DND-41 (cell line): ENCODE measurements at regions not wholly inside any gene's neighbourhood (a gene's known extent, or its start where the extent isn't known, plus 50 kb on each side); places are given as distances from the start of the nearest gene placed in this dataset.

Experiments
- ATAC-seq: fragments of 200-7000 bp; cut with Tn5 transposase; 3 replicates; pipeline ENCODE4 v1.9.1; 2021; ENCODE audit warnings: low read depth; ENCODE audit not compliant: insufficient read depth
- DNase-seq: peaks from one replicate; pipeline ENCODE4 v3.0.0-alpha.2; 2020
- H2AFZ ChIP-seq: 2 replicates; pipeline ENCODE4 v1.6.0; 2012; ENCODE audit warnings: low read depth, low read length
- H3K27ac ChIP-seq: 2 replicates; pipeline ENCODE4 v1.5.1; 2012; ENCODE audit warnings: low read length, inconsistent platforms
- H3K27me3 ChIP-seq: fragments of 200-600 bp; sonication (generic); 2 replicates; pipeline ENCODE4 v1.6.0; 2012; ENCODE audit warnings: low read length, mild to moderate bottlenecking, inconsistent platforms; ENCODE audit not compliant: insufficient read depth, poor library complexity
- H3K36me3 ChIP-seq: 2 replicates; pipeline ENCODE4 v1.5.1; 2012; ENCODE audit warnings: low read length, inconsistent platforms; ENCODE audit not compliant: insufficient read depth
- H3K4me1 ChIP-seq: 2 replicates; pipeline ENCODE4 v1.5.1; 2012; ENCODE audit warnings: mild to moderate bottlenecking, low read length; ENCODE audit not compliant: insufficient read depth
- H3K4me2 ChIP-seq: 2 replicates; pipeline ENCODE4 v1.6.0; 2012; ENCODE audit warnings: mild to moderate bottlenecking, moderate library complexity, low read length, inconsistent platforms; ENCODE audit not compliant: insufficient read depth
- H3K4me3 ChIP-seq, 2 experiments: fragments of 200-600 bp in 1 of 2; shearing (Covaris generic) in 1 of 2; 2 replicates each; pipeline ENCODE4 v1.5.1; 2012 to 2016; ENCODE audit warnings: inconsistent platforms in 2 of 2, low read length in 2 of 2, mild to moderate bottlenecking in 2 of 2, low read depth in 1 of 2, moderate library complexity in 1 of 2
- H3K79me2 ChIP-seq: 2 replicates; pipeline ENCODE4 v1.6.0; 2012; ENCODE audit warnings: low read length, inconsistent platforms; ENCODE audit not compliant: insufficient read depth
- H3K9ac ChIP-seq: 2 replicates; pipeline ENCODE4 v1.6.0; 2012; ENCODE audit warnings: low read depth, mild to moderate bottlenecking, inconsistent platforms, low read length, moderate library complexity
- H3K9me3 ChIP-seq: 2 replicates; pipeline ENCODE4 v1.5.1; 2012; ENCODE audit warnings: low read length, moderate library complexity, mild to moderate bottlenecking, inconsistent platforms; ENCODE audit not compliant: insufficient read depth, severe bottlenecking
- H4K20me1 ChIP-seq: 2 replicates; pipeline ENCODE4 v1.6.0; 2012; ENCODE audit warnings: low read length; ENCODE audit not compliant: insufficient read depth
- CTCF ChIP-seq: IDR thresholded peaks from 2 replicates; pipeline ENCODE4 v1.5.1; 2012; ENCODE audit warnings: borderline replicate concordance, low read length, moderate library complexity, mild to moderate bottlenecking; ENCODE audit not compliant: poor library complexity, severe bottlenecking; ENCODE audit errors: extremely low read depth
- EZH2 ChIP-seq: IDR thresholded peaks from 3 replicates; pipeline ENCODE4 v1.6.1; 2012; ENCODE audit warnings: borderline replicate concordance, low read depth, mild to moderate bottlenecking, moderate library complexity, low read length, inconsistent platforms; ENCODE audit not compliant: severe bottlenecking

DNA sequence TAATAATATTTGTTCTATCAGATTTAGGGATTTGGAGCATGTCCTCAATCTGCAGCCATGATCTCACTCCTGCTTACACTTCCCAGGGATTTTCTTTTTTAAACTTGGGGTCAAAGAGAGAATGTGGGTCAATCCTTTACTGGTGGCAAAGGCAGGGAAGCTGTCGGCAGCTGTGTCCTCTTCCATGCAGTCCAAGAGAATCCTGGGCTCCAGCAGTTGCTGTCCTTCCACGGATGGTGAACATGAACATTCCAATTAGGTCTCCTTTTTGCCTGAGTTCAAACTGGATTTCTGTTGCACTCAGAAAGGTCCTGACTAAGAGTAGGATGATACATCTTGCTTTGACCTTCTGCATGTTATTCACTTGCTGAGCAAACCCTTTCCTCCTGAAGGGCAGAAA is 73.9 kb downstream of the ARL6IP4 start:
- H3K4me3 ChIP-seq: no peak overlapping the region
- no peaks in the 10 kb centered on the region for H3K9me3 ChIP-seq
- DNase-seq (no peak), ATAC-seq (no peak)
- no peak overlapping the region for H2AFZ ChIP-seq
- no peaks in the 10 kb centered on the region for H3K36me3 ChIP-seq
- H3K27ac ChIP-seq: no peak overlapping the region
- no peak for TF ChIP-seq EZH2
- TF ChIP-seq CTCF: no peak
- no peaks in the 10 kb centered on the region for H4K20me1 ChIP-seq
- H3K4me2 ChIP-seq: no peak overlapping the region
- no peaks in the 10 kb centered on the region for H3K4me1 ChIP-seq
- no peak overlapping the region for H3K9ac ChIP-seq
- H3K79me2 ChIP-seq: no peaks in the 10 kb centered on the region
- no peaks in the 10 kb centered on the region for H3K27me3 ChIP-seq

- Histone ChIP-seq H3K9ac (no peak overlapping the region), H3K4me3 (no peak overlapping the region), H3K27ac (no peak overlapping the region), H3K4me2 (no peak overlapping the region), H3K79me2 (no peaks in the 10 kb centered on the region), H3K4me1 (no peaks in the 10 kb centered on the region), H3K27me3 (no peaks in the 10 kb centered on the region), H3K9me3 (no peaks in the 10 kb centered on the region), H4K20me1 (no peaks in the 10 kb centered on the region), H3K36me3 (no peaks in the 10 kb centered on the region), H2AFZ (no peak overlapping the region)
- ATAC-seq: no peak
- no peak for DNase-seq
- TF ChIP-seq EZH2 (no peak), CTCF (no peak)
These were observed 71.1 kb downstream of the ARL6IP4 start for GRCh38 chr12:123051556-123051955.

GRCh38 chr12:123050913-123051312 is 70.4 kb downstream of the ARL6IP4 start:
- H3K79me2 ChIP-seq: no peaks in the 10 kb centered on the region
- H3K4me2 ChIP-seq: no peak overlapping the region
- no peak for DNase-seq
- H4K20me1 ChIP-seq: no peaks in the 10 kb centered on the region
- no peak overlapping the region for H2AFZ ChIP-seq
- no peak overlapping the region for H3K9ac ChIP-seq
- H3K36me3 ChIP-seq: no peaks in the 10 kb centered on the region
- no peak overlapping the region for H3K4me3 ChIP-seq
- no peaks in the 10 kb centered on the region for H3K9me3 ChIP-seq
- no peaks in the 10 kb centered on the region for H3K4me1 ChIP-seq
- no peak overlapping the region for H3K27ac ChIP-seq
- ATAC-seq: 0 out of 3 replicates have a peak, but pooled peaks have one; percentile 27
- no peaks in the 10 kb centered on the region for H3K27me3 ChIP-seq
- TF ChIP-seq EZH2 (no peak), CTCF (no peak)

- Histone ChIP-seq H3K27ac (no peak overlapping the region), H3K4me3 (no peak overlapping the region)
- ATAC-seq: no peak
These were observed 69.9 kb downstream of the ARL6IP4 start for GRCh38 chr12:123050331-123050831.

More at GRCh38 chr12:123050331-123050831, 69.9 kb downstream of the ARL6IP4 start:
- Histone ChIP-seq H3K4me2 (no peak overlapping the region), H3K27me3 (no peaks in the 10 kb centered on the region), H3K9ac (no peak overlapping the region), H3K79me2 (no peaks in the 10 kb centered on the region), H4K20me1 (no peaks in the 10 kb centered on the region), H3K4me1 (no peaks in the 10 kb centered on the region), H2AFZ (no peak overlapping the region), H3K36me3 (no peaks in the 10 kb centered on the region), H3K9me3 (no peaks in the 10 kb centered on the region)
- TF ChIP-seq CTCF (no peak), EZH2 (no peak)
- DNase-seq: no peak
